Mucosa of descending colon (tissue), 3 donors: ENCODE measurements at regions not wholly inside any gene's neighbourhood (a gene's known extent, or its start where the extent isn't known, plus 50 kb on each side); places are given as distances from the start of the nearest gene placed in this dataset.
"Not testable (repeated sequence)": the region's sequence is repeated elsewhere in the genome, so short reads cannot be mapped to it uniquely, and the experiment has no call there.

Experiments used
- ATAC-seq: fragments of 200-7000 bp; cut with Tn5 transposase; one replicate; pipeline ENCODE4 v1.9.1; 2020; ENCODE audit warnings: mild to moderate bottlenecking, moderate library complexity
- DNase-seq, 3 donors: peaks; one replicate each; pipeline ENCODE4 v3.0.0-alpha.2; 2020
- H3K36me3 ChIP-seq: fragments of 200-600 bp; one replicate; pipeline ENCODE4 v1.8.0; 2021; ENCODE audit warnings: low read depth, mild to moderate bottlenecking
- H3K4me1 ChIP-seq: fragments of 200-600 bp; one replicate; pipeline ENCODE4 v1.8.0; 2021; ENCODE audit warnings: low read depth, mild to moderate bottlenecking
- H3K4me3 ChIP-seq: fragments of 200-600 bp; one replicate; pipeline ENCODE4 v1.8.0; 2021; ENCODE audit warnings: mild to moderate bottlenecking
- H3K9me3 ChIP-seq: fragments of 200-600 bp; one replicate; pipeline ENCODE4 v1.8.0; 2021; ENCODE audit warnings: mild to moderate bottlenecking
- CTCF ChIP-seq: fragments of 200-600 bp; IDR thresholded peaks from one replicate; pipeline ENCODE4 v1.8.0; 2022; ENCODE audit warnings: antibody characterized with exemption, mild to moderate bottlenecking
- intact Hi-C, 2 donors: fragments of 100-400 bp; cut with DNase I in 1 of 2; cut with micrococcal nuclease in 1 of 2; formaldehyde crosslinking; loops; one replicate each; pipeline versions ENCODE4 v1.11.0 to v1.11.1; 2022; cut with DNase I, micrococcal nuclease
- donor health status: DM: no; HTN: no; CAD: no; lungs with moderate emphysema.
- donor health status: DM: no; HTN: no; CAD: no.
- donor health status: DM: no; HTN: yes; CAD: no.

- no peak for TF ChIP-seq CTCF
- Histone ChIP-seq H3K4me3 (no peak overlapping the region), H3K36me3 (no peaks in the 10 kb centered on the region), H3K4me1 (no peaks in the 10 kb centered on the region), H3K9me3 (no peaks in the 10 kb centered on the region)
- ATAC-seq, result no peak
- intact Hi-C loops, result no loop called here
- DNase-seq, result no peak
Observed at GRCh38 chr2:21230140-21230539, 106.4 kb downstream of the TDRD15 start.

GRCh38 chr2:21231985-21232384, 108.2 kb downstream of the TDRD15 start:
- intact Hi-C loops, result no loop called here
- no peak for DNase-seq
- Histone ChIP-seq H3K4me3 (no peak overlapping the region), H3K9me3 (no peaks in the 10 kb centered on the region), H3K4me1 (no peaks in the 10 kb centered on the region), H3K36me3 (no peaks in the 10 kb centered on the region)
- no peak for ATAC-seq
- TF ChIP-seq CTCF, result no peak

GRCh38 chr2:21233194-21233593, 109.4 kb downstream of the TDRD15 start:
- no peak for ATAC-seq
- no peak for TF ChIP-seq CTCF
- no peaks in the 10 kb centered on the region for H3K36me3 ChIP-seq
- no peaks in the 10 kb centered on the region for H3K9me3 ChIP-seq
- H3K4me3 ChIP-seq, result no peak overlapping the region
- H3K4me1 ChIP-seq, result no peaks in the 10 kb centered on the region
- DNase-seq, result no peak
- intact Hi-C loops, result no loop called here

- DNase-seq (no peak), ATAC-seq (no peak)
- no peak for TF ChIP-seq CTCF
- no peaks in the 10 kb centered on the region for H3K36me3 ChIP-seq
- intact Hi-C loops, result no loop called here
- H3K9me3 ChIP-seq, result no peaks in the 10 kb centered on the region
- no peaks in the 10 kb centered on the region for H3K4me1 ChIP-seq
- no peak overlapping the region for H3K4me3 ChIP-seq
Observed at GRCh38 chr2:21234001-21234400, 110.2 kb downstream of the TDRD15 start.

- intact Hi-C loops, result no loop called here
- Histone ChIP-seq H3K9me3 (no peaks in the 10 kb centered on the region), H3K36me3 (no peaks in the 10 kb centered on the region), H3K4me1 (no peaks in the 10 kb centered on the region), H3K4me3 (no peak overlapping the region)
- TF ChIP-seq CTCF, result no peak
- ATAC-seq (no peak), DNase-seq (no peak)
Observed at GRCh38 chr2:21234464-21235120, 110.8 kb downstream of the TDRD15 start.

- H3K4me1 ChIP-seq, intact Hi-C loops, H3K9me3 ChIP-seq, DNase-seq, ATAC-seq, H3K36me3 ChIP-seq, H3K4me3 ChIP-seq: not testable (repeated sequence)
Observed at GRCh38 chr2:21239749-21240148, 116.0 kb downstream of the TDRD15 start.
